ENCODE measurements at regions not wholly inside any gene's neighbourhood (a gene's known extent, or its start where the extent isn't known, plus 50 kb on each side); places are given as distances from the start of the nearest gene placed in this dataset.

DNA sequence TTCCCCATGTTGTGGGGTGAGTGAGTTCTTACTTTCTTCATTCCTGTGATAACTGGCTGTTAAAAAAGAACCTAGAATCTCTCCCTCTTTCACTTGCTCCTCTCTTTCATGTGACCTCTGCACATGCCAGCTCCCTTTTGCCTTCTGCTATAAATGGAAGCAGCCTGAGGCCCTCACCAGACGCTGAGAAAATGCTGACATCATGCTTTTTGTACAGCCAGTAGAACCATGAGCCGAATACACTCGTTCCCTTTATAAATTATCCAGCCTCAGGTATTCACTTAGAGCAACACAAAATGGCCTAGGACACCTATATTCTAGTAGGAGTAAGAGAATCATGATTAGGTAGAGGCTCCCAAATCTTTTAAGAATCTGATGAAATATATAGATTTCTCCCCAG, 333.5 kb downstream of the LRIG3 start:
- DNase-seq (ENCODE audit: extremely low read depth, low read depth): no peak
- TF ChIP-seq, protein P1, sequence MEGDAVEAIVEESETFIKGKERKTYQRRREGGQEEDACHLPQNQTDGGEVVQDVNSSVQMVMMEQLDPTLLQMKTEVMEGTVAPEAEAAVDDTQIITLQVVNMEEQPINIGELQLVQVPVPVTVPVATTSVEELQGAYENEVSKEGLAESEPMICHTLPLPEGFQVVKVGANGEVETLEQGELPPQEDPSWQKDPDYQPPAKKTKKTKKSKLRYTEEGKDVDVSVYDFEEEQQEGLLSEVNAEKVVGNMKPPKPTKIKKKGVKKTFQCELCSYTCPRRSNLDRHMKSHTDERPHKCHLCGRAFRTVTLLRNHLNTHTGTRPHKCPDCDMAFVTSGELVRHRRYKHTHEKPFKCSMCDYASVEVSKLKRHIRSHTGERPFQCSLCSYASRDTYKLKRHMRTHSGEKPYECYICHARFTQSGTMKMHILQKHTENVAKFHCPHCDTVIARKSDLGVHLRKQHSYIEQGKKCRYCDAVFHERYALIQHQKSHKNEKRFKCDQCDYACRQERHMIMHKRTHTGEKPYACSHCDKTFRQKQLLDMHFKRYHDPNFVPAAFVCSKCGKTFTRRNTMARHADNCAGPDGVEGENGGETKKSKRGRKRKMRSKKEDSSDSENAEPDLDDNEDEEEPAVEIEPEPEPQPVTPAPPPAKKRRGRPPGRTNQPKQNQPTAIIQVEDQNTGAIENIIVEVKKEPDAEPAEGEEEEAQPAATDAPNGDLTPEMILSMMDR (IDR thresholded peaks at IDR 0.05; ENCODE audit: low read depth, low read length, missing control alignments): no peak

DNA sequence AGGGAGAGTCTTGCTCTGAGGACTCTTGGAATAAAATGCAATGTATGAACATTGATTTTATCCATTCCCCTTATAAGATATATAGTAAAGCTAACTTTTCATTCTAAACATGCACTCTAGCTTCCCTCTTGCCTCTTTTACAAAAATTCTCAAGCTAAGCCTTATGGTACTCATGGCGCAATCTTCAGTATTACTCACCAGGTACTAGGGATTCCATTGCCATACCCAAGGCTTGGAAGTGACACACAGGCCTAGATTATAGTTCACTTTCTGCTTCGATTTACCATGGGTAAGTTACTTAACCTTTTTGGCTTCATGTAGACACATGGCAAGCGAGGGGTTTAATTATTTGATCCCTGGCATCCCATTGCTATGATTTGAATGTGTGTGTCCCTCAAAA, 331.5 kb downstream of the LRIG3 start:
- no peak for DNase-seq (ENCODE audit: extremely low read depth, low read depth)
- H3K4me3 ChIP-seq (replicated peaks; ENCODE audit: low read depth, low read length): no peak overlapping the region
- TF ChIP-seq, protein P1 (IDR thresholded peaks at IDR 0.05; ENCODE audit: low read depth, low read length, missing control alignments): no peak

More for the DNA sequence above, 333.5 kb downstream of the LRIG3 start:
- no peak overlapping the region for H3K4me3 ChIP-seq (replicated peaks; ENCODE audit: low read depth, low read length)

DNA sequence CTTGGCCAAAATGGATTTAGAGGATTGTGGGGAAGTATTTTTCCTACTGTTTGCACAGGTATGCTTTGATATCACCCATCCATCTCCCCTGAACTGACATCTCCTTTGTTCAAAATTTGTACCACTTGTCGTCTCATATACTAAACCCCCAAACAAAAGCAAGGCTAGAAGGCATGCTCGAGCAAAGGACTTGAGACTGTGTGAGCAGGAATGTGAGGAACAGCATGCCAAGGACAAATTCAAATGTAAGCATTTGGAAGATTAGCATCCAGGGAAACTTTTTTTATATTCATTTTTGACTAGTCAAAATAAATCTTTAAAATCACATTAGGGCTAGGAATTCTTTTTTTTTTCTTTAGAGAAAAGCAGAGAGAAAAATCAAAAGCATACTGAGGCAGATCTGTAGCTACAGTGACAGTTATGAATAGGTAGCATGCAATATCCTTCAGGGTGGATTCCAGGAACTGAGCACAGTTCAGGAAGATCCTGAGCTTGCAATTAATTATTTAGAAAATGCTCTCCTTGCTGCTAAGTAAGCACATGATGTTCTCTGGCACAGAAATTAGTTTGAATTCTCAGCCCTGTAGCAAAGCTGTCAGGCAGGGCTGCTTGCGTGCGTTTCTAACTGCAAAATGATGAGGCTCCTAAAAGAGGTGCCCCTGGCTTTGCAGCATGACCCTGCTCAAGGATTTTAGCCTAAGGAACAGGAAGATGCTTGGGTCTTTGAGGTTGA, 327.7 kb downstream of the LRIG3 start:
- H3K4me3 ChIP-seq (replicated peaks; ENCODE audit: low read depth, low read length): no peak overlapping the region
- no peak for DNase-seq (ENCODE audit: extremely low read depth, low read depth)
- TF ChIP-seq, protein P1 (IDR thresholded peaks at IDR 0.05; ENCODE audit: low read depth, low read length, missing control alignments): no peak

DNA sequence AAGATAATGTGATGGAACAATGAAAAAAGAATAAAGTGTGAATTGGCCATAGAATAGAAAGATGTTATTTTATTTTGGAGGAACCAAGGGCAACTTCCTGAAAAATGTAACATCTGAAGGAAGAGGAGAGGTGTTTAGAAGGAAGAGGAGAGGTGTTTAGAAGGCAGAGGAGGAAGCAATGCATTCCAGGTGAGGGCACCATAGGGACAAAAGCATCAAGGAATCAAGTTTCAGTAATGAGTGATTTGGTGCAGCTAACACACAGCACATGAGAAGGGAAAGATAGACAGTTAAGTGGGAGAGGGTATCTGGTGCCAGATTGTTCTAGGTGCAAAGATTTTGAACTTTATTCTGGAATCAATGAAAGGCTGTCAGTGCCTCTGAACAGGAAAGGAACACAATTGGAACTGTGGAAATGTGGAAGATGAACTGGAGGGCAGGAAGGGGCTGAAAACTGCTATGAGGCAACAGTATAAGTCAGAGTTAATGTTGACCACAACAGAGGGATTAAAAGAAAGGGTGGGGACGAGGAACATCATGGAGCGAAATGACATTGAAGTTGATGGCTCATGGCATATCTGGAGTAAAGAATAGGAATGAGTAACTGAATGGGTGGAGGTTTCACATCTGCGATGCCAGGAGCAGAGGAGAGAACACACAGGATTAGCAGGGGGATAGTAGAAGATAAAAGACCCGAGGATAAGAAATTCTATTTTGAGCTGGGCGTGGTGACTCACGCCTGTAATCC, 326.6 kb downstream of the LRIG3 start:
- no peak for DNase-seq (ENCODE audit: extremely low read depth, low read depth)
- TF ChIP-seq, protein P1 (IDR thresholded peaks at IDR 0.05; ENCODE audit: low read depth, low read length, missing control alignments): no peak

DNA sequence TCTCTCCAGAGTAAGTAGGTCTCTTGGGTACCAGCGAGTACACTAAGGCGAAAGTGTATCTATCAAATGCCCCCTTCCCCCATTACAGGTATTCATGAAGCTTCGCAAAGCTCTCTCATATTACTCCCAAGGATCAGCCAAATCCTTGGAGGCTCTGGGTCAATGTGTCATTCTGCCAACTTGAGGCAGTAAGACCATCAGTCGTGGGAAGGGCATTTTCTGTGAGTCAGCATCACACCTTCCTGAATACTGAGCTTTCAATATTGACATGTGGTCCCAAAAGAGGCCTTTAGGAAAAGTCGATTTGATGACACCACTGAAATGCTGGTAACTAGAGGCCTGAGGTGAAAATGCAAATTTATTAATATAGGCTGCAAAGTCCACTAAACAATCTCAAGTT, 323.9 kb downstream of the LRIG3 start:
- TF ChIP-seq, protein P1 (IDR thresholded peaks at IDR 0.05; ENCODE audit: low read depth, low read length, missing control alignments): no peak
- DNase-seq (ENCODE audit: extremely low read depth, low read depth): no peak
- H3K4me3 ChIP-seq (replicated peaks; ENCODE audit: low read depth, low read length): no peak overlapping the region

More for the DNA sequence above, 326.6 kb downstream of the LRIG3 start:
- no peak overlapping the region for H3K4me3 ChIP-seq (replicated peaks; ENCODE audit: low read depth, low read length)

DNA sequence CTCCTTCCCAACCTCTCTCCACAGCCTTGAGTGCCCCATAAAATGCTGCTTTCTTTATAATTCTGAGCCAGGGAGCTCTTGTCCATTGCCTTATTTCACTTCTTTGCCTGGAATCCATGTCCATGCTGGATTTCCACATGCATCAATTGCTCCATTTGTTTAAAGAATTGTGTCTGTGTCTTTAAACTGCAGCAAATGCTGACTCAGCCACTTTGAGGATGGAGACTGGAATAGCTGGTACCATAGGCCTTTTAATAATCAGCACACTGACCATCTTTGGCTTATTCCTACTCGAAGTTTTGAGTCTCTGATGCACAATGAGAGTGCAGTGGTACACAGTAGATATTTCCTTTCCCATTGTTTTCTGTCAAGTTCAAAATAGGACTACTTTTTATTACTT, 318.8 kb downstream of the LRIG3 start:
- H3K4me3 ChIP-seq (replicated peaks; ENCODE audit: low read depth, low read length): no peak overlapping the region
- TF ChIP-seq, protein P1 (IDR thresholded peaks at IDR 0.05; ENCODE audit: low read depth, low read length, missing control alignments): no peak
- no peak for DNase-seq (ENCODE audit: extremely low read depth, low read depth)

All from HFF-Myc (cell line).